Kidney epithelial cell (primary cell): ENCODE measurements at regions not wholly inside any gene's neighbourhood (a gene's known extent, or its start where the extent isn't known, plus 50 kb on each side); places are given as distances from the start of the nearest gene placed in this dataset.
"Not testable (repeated sequence)": the region's sequence is repeated elsewhere in the genome, so short reads cannot be mapped to it uniquely, and the experiment has no call there.

Source experiments
- DNase-seq: peaks from one replicate; pipeline ENCODE4 v3.0.0-alpha.2; 2010; ENCODE audit warnings: low read depth
- H3K27me3 ChIP-seq: 2 replicates; pipeline ENCODE4 v1.6.0; 2011; ENCODE audit warnings: low read length; ENCODE audit not compliant: control insufficient read depth, insufficient read depth
- H3K36me3 ChIP-seq: 2 replicates; pipeline ENCODE4 v1.5.1; 2011; ENCODE audit warnings: low read length; ENCODE audit not compliant: control insufficient read depth, insufficient read depth
- H3K4me3 ChIP-seq: 2 replicates; pipeline ENCODE4 v1.5.1; 2011; ENCODE audit warnings: low read depth, mild to moderate bottlenecking, control low read depth, low read length
- TF ChIP-seq, protein P1 (sequence below): IDR thresholded peaks from 2 replicates; pipeline ENCODE4 v1.5.1; 2011; ENCODE audit warnings: mild to moderate bottlenecking, moderate library complexity, low read length, control low read depth, inconsistent platforms; ENCODE audit not compliant: insufficient read depth, poor library complexity, severe bottlenecking

GRCh38 chr1:112849425-112850033 lies 106.5 kb downstream of the SLC16A1 start:
- H3K27me3 ChIP-seq = no peaks in the 10 kb centered on the region
- H3K4me3 ChIP-seq = peak overlapping the region; percentile 53
- H3K36me3 ChIP-seq = no peaks in the 10 kb centered on the region
- no peak for DNase-seq
- TF ChIP-seq, protein P1, sequence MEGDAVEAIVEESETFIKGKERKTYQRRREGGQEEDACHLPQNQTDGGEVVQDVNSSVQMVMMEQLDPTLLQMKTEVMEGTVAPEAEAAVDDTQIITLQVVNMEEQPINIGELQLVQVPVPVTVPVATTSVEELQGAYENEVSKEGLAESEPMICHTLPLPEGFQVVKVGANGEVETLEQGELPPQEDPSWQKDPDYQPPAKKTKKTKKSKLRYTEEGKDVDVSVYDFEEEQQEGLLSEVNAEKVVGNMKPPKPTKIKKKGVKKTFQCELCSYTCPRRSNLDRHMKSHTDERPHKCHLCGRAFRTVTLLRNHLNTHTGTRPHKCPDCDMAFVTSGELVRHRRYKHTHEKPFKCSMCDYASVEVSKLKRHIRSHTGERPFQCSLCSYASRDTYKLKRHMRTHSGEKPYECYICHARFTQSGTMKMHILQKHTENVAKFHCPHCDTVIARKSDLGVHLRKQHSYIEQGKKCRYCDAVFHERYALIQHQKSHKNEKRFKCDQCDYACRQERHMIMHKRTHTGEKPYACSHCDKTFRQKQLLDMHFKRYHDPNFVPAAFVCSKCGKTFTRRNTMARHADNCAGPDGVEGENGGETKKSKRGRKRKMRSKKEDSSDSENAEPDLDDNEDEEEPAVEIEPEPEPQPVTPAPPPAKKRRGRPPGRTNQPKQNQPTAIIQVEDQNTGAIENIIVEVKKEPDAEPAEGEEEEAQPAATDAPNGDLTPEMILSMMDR = no peak

GRCh38 chr1:112841825-112842224 lies 114.2 kb downstream of the SLC16A1 start:
- TF ChIP-seq, protein P1 = no peak
- DNase-seq = no peak
- Histone ChIP-seq H3K36me3 (no peaks in the 10 kb centered on the region), H3K4me3 (no peak overlapping the region), H3K27me3 (no peaks in the 10 kb centered on the region)

DNA sequence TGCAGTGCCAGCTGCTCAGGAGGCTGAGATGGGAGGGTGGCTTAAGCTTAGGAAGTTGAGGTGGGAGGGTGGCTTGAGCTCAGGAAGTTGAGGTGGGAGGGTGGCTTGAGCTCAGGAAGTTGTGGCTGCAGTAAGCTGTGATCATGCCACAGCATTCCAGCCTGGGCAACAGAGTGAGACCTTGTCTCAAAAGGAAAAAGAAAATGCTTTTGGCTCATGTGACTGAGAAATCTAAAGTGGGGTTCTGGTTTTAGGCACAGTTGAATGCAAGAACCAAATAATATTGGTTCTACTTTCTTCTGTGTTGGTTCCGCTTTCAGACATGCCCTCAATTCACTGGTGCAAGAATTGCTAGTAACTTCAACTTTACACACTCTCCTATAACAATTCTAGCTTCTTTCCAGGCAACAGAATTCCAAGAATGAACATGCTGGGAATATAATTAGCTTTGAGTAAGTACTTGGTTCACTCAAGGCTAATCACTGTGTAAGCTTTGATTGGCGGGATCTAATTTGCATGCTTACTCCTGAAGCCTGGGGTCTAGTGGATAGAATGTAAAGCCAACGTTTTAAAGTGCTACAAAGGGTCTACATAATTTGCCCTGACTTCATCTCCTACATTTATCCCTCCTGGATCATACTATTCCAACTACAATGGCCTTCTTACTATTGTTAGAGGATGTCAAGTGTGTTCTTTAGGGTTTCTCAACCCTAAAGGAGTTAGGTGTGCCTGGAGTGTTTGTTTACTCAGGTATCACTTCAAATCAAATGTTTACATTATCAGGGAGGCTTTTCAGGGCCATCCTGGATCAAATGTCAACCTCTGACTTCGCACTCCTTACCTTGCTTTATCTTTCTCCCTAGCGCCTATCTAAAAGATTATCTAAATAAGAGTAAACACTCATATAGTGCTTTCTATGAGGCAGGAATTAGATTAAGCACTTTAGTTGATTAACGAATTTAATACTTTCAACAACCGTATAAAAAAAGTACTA lies 115.1 kb downstream of the SLC16A1 start:
- Histone ChIP-seq H3K4me3 (no peak overlapping the region), H3K27me3 (no peaks in the 10 kb centered on the region), H3K36me3 (no peaks in the 10 kb centered on the region)
- TF ChIP-seq, protein P1 = no peak
- peak; percentile 28 for DNase-seq

DNA sequence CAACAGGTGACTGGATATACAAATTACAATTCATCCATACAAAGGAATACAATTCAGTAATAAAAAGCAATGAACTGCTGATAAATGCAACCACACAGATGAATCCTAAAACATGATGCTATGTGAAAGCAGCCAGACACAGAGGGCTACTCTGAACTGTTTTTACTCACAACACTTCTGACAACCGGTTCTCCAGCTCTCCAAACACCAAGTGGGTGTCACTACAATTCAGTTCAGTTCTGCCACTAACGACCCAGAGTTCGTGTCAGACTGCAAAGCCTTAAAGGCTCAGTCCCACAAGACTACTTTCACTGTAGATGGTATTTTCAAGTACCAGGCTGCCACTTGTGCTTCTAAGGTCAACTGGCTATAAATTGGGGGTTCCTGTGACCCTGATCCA lies 119.4 kb downstream of the SLC16A1 start:
- TF ChIP-seq, protein P1 = no peak
- Histone ChIP-seq H3K4me3 (no peak overlapping the region), H3K36me3 (no peaks in the 10 kb centered on the region), H3K27me3 (no peaks in the 10 kb centered on the region)
- no peak for DNase-seq

DNA sequence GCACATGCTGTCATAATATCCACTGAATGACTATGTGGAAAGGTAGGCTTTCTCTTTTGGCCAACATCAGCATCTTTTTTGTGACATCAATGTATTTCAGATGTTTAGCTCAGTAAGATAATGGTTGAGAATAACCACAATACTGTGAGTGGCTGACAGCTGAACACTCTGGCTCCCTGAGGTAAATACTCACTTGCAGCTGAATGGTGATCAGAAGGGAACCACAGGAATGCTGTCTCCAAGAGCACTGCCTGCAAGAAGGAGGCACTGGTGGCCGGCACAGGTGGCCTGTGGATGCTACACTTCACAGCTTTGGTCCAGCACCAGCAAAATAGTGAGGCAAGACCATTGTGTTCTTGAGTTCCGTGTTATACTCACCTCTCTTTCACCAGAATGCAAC lies 118.7 kb upstream of the PPM1J start:
- TF ChIP-seq, protein P1 = no peak
- DNase-seq = no peak
- Histone ChIP-seq H3K4me3 (no peak overlapping the region), H3K27me3 (no peaks in the 10 kb centered on the region), H3K36me3 (no peaks in the 10 kb centered on the region)

DNA sequence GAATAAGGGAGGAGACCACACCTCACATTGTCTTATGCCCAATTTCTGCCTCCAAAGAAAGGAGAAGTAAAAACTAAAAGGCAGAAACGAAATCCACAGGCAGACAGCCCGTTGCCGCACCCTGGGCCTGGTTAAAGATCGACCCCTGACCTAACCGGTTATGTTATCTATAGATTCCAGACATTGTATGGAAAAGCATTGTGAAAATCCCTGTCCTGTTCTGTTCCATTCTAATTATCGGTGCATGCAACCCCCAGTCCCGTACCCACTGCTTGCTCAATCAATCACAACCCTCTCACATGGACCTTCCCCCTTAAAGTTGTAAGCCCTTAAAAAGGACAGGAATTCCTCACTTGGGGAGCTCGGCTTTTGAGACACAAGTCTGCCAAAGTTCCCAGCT lies 117.1 kb upstream of the PPM1J start:
- not testable (repeated sequence) for H3K4me3 ChIP-seq, H3K27me3 ChIP-seq, H3K36me3 ChIP-seq, DNase-seq

- H3K4me3 ChIP-seq, H3K36me3 ChIP-seq, H3K27me3 ChIP-seq, DNase-seq: not testable (repeated sequence)
Measured at GRCh38 chr1:112829691-112830090, 114.6 kb upstream of the PPM1J start.
